NCI-H1105 (cell line): ENCODE measurements at regions not wholly inside any gene's neighbourhood (a gene's known extent, or its start where the extent isn't known, plus 50 kb on each side); places are given as distances from the start of the nearest gene placed in this dataset.

Experiments
- DNase-seq: peaks from one replicate; lab custom pipeline; 2025; lab: John Stamatoyannopoulos, UW

DNA sequence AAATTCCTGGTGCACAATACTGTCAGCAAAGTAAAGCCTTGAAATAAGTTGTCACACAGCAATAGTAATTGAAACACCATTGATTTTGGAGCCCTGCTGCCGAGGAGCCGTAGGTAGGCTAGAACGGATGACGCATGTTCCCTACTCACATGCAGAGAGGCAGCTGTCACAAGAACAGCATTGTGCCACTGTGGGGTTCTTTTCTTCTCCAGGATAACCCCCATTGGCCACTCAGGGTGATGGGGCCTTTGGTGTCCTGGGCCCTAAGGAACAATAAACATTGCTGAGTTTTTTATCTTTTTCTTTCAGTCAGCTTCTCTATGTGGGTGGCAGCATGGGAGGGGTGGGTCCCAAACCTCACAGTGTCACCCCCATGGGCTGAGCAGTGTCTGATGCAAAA lies 542.3 kb downstream of the BCOR start:
- DNase-seq: no peak

DNA sequence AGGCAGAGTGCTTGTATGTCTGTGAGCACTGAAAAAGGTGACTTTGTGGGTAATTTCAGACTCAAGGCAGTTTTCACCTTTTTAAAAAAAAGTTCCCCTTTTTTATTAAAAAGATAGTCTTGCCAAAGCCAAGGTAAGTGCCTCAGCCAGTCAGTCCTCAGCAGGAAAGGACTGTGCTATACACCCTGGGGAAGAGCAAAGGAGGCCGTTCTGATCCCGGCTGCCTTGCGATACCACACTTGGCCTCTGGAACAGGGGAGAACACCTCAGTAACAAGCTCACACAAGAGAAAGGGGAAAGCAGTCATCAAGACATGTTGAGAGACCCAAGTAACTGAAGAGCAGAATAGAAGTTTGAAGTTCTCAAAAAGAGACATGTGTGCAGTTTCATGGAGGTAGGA lies 541.7 kb downstream of the BCOR start:
- DNase-seq: no peak

DNA sequence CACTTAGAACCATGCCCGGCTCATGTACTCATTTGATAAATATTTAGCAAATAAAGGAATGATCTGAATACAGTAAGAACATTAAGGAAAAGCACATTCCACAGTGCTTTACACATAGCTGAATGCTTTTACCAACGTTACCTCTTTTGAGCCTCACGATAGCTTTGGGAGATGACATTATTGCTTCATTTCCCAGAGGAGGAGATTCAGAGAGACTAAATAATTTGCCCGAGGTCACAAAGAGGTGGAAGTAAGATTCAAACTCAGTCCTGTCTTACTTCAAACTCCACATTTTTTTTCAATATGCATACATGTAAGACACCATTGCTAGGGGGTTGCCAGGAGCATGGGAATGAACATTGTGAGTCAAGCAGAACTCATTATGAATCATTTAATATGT lies 538.5 kb downstream of the BCOR start:
- no peak for DNase-seq

DNA sequence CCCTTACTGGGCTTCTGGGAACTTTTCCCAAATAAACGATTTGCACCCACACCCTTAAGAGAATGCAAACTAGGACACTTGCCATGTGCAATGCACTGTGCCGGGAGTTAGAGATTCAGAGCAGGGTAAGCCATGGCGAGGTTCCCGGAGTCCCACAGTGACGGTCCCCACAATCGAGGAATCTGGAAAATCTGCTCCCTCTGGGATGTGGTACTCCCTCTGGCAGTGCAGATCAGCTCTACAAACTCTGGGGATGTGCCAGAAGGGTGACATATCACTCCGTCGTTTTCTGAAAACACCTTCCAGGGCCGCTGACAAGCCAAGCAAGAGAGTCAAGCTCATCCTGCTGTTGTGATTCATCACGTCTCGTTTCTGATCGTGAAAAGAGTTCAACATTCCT lies 537.5 kb downstream of the BCOR start:
- DNase-seq: no peak

DNA sequence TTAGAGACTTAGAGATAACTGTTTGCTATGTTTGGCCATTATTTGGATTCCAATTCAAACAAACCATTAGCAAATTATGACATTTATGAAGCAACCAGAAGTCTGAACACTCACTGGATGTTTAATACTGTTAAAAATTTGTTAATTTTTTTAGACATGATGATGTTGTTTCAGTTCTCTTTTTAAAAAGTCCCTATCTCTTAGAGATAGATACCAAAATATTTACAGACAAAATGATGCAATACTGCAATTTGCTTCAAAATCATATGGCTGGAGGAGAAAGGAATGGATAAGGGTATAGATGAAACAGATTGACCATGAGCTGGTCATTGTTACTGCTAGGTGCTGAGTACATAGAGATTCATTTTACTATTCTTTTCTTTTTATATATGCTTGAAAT lies 534.6 kb downstream of the BCOR start:
- no peak for DNase-seq

DNA sequence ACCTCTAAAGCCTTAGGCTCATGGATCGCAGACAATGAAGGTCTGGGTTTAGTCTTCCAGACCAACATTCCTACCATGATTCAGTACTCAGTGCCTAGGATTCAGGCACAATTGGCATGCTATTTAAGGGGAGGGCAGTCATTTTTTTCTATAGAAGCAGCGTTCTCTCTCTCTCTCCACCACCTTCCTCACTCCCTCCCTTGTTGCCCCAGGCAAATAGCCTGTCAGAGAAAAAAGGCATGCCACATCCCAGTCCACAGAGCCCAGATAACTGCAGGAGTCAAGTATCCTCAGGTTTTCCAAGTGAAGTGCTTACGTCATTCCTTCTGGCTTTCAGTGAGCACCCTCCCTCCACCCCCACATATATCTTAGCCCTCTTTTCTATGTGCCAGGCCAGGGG lies 533.0 kb downstream of the BCOR start:
- no peak for DNase-seq

DNA sequence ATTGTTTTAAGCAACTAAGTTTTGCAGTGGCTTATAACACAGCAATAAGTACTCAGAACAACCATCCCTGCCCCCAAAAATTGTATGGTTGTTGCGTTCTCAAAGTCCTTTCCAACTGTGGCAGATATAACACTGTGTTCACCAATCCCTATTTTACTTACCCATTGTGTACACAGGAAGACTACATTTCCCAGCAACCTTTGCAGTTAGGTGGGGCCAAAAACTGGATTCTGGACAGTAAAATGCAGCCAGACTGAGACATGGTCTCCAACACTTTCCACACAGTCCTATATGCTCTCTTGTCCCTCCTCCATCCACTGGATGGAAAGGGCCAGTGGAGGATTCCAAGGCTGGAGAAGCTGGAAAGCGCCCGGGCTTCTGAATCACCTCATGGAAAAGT lies 523.6 kb downstream of the BCOR start:
- DNase-seq: no peak

DNA sequence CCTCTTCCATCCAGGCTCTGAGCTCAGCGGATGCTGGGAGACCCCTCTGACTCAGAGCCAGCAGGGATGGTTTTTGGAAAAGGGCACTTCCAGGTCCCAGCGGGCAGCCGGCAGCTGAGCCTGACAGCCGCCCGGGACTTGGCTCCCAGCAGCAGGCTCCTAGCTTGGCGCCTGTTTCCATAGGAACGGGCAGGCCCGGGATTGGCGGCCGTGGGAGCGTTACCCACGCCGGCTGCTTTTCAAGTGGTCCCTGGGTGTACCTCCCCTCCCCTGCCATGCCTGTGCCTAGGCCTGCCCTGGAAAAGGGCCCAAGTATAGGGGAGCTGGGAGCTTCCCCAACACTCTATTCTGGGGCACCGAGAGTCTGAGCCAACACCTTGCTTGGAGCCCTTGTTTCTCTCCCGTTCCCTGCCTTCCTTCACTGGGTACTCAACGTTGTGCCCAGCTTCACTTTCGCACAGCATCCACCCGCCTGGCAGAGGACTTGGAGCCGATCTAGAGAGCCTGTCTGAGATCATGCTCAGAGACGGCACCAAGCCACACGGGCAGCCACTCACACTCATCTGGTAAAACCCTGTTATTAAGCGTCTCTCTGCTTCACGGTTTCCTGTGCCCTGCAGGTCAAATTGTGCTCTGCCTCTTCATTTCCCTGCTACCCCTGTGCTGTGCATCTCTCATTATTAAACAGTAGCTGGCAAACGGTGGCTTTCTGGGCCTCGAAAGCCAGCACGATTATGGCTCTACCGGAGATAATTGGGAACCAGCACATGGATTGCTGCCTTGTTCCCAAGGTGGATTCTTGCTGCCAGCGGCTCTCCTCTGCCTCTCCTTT lies 521.5 kb downstream of the BCOR start:
- DNase-seq: peak; percentile 81

DNA sequence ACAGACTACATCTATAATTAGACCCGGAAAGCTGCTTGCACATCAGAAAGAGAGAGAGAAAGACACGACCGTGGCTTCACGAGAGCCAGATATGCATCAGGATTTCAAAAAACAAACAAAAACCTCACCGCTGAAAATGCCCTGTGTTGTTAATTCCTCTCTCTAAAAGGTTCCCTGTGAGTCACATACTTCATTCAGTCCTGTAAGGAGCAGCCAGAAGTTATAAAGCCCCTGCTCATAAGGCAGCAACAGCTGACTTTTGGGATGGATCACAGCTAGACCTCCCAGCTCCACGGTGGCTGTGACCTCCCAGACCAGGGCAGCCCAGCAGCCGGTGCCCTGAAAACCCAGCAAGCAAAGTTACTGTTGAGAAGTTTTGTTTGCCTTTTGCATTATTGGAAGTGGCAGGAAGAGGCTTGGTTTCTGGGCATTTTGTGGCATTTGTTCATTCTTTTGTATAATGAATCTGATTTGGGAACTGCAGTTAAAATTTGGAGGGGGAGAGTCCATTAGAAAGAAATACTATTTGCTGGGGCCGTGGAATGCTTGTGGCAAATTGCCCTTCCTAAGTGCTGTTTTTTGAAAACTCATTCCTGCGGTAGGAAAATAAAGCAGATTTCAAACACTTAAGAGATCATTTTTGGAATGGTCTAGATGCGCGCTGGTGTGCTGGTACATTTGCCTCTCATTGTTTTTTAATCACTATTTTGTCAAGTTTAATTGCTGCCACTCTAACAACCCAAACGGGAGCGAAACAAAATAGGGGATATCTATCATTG lies 520.4 kb downstream of the BCOR start:
- DNase-seq: no peak

DNA sequence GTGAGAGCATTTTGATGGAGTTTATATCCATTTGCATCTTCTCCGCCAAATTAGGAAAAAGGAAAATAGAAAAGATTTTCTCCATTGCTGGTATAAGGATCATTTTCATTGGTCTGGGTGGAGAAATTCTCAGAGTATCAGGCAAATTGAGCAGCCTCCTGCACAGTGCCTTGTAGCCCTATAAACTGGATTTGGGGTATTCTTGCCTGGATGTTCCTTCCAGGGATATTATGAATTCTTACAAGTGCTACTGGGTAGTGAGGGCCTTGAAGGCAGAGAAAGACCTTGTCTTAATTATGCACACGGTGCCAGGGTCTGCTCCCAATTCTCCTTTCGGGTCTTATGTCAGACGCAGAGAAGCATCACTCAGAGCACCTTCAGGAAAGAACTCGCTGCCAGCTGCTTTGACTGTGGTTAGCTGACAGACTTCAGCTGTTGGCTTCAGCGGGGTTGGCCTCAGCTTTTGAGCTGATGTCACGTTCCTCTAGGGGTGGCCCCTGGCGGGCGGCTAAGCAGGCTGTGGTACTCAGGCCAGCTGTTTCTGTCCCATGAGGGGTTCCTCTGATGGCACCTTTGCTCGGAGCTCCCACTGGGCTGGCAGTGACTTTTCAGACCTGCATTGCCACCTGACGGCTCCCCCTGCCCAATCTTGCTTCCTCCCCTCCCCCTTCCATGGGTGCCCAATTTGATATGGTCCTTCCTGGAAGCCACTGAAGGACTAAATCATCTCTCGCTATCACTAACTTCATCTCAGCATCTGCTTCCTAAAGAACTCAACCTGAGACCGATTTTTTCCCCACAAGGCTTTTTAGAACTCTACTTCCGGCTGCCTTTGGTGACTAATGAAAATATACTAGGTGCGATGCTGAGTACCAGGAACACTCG lies 519.5 kb downstream of the BCOR start:
- no peak for DNase-seq

DNA sequence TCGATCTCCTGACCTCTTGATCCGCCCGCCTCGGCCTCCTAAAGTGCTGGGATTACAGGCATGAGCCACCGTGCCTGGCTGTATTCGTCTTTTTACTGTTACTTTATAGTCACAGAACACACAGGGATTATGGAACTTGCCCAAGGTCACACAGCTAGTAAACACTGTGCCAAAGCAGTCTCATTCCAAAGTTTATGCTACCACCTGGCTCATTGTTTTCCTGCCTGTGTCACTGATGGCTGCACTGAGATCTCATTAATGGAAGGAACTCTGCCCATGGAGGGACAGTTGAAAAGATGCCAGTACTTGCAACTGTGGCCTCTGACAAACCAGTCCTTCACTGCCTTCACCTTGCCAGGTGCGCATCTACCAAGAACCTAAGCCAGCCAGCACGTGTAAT lies 517.7 kb downstream of the BCOR start:
- no peak for DNase-seq

DNA sequence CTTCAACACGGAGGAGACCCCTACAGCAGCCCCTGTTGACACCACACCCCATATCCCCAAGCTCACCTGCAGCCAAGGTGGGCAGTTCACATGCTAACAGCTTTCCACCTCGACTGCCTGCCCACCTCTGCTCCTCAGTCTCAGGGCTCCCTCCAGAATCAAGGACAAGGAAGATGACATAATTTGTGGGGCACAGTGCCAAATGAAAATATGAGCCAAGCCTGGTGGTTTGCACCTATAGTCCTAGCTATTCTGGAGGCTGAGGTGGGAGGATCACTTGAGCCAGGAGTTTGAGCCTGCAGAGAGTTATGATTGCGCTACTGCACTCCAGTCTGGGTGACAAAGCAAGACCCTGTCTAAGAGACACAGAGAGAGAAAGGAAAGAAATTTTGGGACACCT lies 516.3 kb downstream of the BCOR start:
- DNase-seq: no peak

DNA sequence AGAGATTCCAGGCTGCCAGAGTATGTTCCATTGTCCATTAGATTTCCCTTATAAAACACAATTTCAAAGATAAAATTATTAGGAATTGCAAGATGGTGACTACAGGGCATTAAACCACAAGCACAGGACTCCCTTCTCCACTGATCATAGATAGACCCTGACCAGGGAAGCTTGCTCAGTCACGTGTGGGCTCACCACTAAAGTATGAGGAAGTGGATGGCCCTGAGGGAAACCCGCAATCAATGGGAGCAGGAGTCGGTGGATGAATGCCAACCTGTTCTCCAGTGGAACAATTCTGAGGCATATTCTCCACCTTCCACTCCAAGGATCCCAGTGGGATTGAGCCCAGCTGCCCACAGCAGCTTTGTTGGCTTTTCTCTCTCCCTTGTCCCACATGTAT lies 515.7 kb downstream of the BCOR start:
- no peak for DNase-seq

DNA sequence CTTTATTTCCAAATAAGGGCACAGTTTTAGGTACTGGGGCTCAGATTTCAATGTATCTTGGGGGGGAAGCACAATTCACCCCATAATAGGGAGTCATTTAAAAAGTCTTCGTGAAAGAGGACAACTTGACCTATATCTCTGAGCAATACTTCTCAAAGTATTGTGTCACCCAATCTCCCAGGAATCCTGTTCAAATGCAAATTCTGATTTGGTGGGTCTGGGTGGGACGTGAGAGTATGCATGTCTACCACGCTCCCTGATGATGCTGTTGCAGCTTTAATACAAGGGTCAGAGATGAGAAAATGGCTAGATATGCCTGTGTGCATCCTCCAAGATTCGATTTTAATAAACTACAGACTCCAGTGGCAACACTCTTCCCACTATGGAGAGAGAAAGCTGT lies 514.8 kb downstream of the BCOR start:
- no peak for DNase-seq

DNA sequence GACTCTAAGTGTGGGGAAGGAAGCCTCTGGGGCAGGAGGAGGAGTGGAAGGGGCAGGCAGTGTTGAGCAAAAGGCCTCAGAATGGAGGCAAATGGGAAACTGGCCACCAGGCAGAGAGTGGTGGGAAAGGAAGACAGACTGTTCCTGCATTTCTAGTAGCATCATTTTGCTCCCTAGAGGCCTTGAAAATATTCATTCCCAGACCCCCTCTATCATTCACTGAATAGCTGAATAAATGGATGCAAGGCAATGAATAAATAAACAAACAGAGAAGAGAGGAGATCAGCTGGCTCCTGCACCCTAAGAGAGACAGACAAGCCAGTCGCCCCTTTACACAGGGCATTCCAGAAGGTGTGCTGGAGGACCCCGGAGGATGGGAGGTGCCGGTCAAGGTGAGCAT lies 511.9 kb downstream of the BCOR start:
- no peak for DNase-seq

DNA sequence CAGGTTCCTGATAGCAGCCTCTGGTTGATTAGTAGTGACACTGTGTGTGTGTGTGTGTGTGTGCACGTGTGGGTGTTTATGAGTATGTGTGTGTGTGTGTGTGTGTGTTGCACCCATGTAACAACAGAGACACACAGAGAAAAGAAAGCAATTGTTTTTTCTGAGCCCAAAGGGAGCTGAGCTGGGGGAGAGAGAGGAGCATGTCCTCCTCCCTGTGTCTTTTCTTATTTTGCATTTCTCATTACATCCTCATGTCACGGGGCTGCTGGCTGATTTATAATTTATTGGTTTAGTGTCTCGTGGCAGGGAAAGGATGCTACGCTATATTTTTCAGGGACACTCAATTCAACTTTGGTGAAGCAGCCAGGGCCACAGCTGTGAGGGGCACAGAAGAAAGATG lies 511.4 kb downstream of the BCOR start:
- DNase-seq: no peak

DNA sequence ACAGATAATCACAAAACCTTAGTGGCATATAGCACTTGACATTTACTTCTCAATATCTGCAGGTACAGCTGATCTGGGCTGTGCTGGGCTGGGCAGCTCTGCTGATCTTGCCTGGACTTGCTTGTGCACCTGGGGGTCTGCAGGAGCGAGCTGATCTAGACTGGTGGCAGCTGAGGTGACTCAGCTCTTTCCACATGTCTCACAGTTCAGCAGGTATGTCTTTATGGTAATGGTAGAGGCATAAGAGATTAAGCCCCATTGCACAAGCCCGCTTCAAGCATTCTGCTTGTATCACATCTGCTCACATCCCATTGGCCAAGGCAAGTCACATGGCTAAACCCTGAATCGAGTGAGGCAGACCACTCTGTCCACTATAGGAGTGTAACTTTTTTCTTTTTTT lies 506.7 kb downstream of the BCOR start:
- no peak for DNase-seq

DNA sequence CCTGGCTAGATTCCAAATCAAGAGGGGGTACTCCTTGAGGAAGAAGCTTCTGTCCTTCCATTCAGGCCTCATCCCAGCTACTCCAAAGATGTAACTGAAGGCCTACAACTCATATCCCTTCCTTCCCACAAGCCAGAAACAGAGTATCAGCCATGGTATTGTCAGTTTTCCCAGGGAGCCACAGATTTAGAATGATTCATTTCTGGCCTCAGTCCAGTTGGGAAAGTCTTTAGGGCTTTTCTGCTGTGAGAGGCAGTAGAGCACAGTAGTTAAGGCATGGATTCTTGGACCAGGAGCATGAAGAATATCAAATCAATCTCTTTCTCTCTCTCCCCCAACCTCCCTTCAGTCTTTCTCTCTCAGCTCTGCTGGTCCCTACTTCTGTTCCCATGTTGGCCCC lies 505.0 kb downstream of the BCOR start:
- no peak for DNase-seq

DNA sequence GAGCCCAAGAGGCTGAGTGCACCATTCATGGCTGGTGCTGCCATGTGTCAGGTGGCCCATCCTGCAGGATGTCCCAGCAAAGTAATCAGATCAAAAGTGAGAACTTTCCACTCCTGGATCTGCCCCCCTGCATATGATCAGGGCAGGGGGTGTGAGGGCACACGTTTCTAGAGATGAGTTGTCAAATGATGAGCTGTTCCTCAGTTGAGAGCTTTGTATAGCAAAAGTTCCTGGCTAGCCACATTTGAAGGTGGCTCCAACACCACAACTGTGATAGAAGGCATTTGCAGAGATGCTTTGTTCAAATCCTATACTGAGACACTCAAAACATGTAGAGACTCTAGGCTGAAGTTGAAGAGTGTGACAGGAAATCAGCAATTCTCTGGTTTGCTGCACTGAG lies 501.8 kb downstream of the BCOR start:
- DNase-seq: no peak

DNA sequence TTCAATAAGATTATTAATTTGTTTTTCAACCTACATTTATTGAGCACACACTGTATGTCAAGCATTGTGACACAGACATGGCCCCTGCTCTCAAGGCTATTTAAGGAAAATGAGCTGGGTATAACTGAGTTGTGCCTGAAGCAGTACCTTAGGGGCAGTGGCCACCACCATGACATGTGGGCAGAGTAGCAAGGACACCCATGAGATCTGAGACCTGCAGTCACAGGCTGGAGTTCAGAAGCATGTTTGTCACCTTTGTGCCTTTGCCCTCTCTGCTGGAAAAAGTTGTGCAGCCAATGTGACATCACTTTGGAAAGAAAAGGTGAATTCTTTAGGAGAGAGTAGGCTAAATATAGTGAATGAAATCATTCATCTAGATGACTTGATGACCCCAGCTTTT lies 501.3 kb downstream of the BCOR start:
- DNase-seq: no peak

DNA sequence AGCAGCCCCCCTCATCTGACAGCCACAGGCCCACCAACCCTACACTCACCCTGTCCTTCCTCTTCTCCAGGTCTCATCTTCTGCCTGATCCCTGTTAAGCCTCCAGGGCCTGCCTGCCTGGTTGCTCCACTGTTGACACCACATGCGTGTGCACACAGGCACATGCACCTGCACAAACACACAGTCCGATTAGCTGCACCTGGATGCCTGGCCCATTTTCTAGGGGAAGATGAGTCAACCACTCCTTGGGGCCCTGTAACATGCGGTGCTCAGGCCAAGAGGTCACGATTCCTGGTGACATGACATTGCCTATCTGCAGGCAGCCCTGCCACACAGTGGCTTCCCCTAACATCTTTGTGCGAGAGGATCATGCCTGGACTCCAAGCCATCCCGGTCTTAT lies 498.4 kb downstream of the BCOR start:
- DNase-seq: no peak

DNA sequence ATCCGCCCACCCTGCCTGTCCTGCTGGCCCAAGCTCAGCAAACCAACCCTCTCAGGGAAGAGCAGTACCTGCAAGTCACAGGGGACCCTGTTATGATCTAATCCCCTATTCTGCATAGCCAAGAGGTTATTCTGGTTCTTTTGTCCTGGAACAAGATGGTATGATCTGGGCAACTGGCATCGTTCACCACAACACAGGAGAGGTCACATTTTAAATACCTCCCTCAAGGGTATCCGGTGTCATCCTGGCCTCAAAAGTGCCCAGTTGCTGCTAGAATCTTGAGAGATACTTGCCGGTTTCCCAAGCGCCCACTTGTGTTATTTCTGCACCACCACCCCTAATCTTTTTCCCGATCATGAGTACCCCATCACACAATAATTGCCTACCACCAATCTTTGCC lies 497.5 kb downstream of the BCOR start:
- DNase-seq: no peak
